COLO829 (cell line): ENCODE measurements at regions not wholly inside any gene's neighbourhood (a gene's known extent, or its start where the extent isn't known, plus 50 kb on each side); places are given as distances from the start of the nearest gene placed in this dataset.

Source experiments
- DNase-seq: peaks from one replicate; pipeline ENCODE4 v3.0.0; 2012; ENCODE audit warnings: low spot score

DNA sequence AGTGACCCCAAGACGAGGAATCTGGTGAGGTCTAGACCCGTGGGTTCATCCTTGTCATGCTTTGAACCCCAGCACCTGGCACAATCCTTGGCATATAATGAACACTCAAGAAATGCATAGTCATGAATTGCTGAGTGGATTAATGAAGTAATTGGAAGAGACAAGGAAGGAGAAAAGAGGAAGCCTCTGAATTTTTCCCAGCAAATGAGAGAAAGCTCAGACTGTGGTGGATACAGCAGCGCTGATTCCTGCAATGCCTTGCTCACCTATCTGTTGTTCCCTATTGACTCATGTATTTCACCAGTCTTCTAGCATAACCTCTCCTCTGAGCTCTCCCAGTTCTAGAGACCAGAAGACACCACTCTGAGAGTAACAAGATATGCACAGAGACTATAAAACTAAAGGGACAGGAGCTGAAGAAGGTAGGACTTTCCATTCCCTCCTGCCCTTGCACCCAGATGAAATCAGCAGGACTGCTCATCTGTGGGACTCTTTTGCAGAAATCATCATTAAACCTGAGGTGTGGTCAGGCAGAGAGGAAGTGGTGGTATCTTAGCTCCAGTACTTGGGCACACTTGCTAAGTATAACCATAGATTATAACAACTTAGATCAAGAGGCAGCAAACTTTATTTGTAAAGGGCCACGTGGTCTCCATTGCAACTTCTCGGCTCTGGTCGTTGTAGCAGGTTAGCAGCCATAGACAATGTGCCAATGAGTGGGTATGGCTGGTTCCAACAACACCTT lies 102.8 kb downstream of the MAF start:
- no peak for DNase-seq

DNA sequence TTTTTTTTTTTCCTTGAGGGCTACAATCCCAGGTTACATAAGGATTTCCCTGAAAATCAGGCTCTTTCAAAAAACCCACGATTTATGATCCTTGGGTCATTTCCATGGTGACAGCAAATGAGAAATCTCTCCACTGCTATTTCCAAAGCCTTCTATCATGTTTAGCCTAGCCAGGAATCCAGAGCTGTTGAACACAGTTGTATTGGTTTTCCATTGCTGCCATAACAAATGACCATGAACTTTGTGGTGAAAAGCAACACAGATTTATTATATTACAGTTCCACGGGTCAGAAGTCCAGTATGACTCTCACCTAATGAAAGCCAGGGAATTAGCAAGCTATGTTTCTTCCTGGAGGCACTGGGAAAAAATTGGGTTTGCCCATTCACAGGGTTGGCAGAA lies 106.6 kb downstream of the MAF start:
- no peak for DNase-seq

DNA sequence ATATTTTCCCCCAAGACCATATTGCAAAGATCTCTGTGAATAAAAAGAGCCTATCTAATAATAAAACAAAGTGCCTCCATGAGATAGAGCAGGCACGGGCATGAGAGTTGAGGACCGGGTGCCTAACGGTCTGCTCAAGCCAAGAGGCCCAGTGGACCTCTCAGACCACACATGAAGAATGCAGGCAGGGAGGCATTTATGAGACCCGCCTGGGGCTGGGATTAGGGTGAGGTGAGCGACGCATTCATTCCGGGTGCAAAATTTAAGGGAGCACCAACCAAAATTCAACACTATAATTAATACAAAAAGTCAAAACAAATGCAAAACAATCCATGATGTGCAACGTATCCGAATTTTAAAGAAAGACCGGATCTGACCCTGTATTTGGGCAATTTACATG lies 108.5 kb downstream of the MAF start:
- DNase-seq, result no peak

DNA sequence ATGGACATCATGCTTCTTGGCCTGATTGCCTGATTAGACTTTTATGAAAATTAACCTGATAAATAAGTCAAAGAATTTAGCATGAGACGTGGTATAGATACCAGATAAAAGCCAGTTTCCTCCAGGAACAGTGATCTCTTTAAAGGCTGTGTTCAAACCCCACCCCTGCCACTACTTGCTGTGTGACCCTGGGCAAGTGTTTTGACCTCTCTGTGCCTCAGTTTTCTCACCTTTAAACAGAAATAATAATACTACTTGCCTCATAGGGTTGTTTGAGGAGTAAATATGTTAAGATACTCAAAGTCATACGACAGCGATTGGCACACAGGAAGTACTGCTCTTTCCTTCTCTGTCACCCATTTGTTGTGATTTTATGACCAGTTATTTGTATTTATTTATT lies 115.5 kb downstream of the MAF start:
- no peak for DNase-seq

DNA sequence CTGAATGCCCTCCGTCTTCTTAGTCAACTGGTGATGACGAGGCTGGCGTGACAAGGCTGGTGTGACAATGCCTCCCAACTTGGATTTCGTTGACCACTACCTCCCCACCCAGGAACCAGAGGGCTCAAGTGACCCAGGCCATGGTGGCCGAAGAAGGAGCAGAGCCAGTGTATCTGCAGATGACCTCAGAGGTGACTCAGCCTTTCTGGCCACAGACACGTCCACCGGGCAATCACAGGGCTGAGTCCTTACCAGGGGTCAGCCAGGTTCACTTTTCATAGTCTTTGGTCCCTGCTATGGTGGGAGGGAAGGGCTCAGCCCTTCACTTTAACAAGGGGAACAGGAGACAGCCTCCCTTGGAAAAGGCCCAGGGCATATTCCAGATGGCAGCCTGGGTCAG lies 116.3 kb downstream of the MAF start:
- DNase-seq, result no peak

DNA sequence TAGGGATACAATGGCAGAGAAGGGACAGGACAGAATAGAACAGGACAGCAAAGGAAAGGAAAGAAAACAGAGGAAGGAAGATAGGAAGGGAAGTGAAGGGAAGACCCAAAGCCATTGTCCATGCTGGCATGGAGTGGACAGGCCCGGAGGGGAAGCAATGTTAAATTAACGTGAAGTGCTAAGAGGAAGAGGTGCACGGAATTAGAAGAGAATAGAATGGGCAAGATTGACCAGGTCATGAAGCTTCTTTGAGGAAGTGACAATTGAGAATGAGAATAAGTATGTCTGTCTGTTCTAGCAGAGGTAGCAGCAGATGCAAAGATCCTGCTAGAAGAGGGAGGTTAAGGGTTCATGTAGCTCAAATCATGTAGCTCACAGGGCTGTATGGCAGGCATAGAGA lies 117.2 kb downstream of the MAF start:
- no peak for DNase-seq

DNA sequence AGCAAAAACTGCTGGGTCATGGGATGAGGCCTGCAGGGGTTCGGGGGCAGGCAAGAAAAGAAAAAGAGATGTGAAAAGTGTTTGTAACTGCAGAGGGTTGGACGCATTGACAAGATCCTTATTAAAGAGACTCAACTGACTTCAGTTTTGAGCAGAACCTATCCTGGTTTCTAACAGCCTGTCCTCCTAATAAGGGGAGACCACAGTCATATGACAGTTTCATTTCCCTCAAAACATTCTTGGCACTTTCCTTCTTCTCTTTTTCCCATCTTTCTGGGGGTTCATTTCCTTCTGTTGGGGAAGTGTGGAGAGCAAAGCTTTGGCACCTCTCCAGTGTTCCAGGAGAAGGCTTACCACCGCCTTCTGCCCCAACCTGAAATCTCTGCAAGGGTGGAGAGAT lies 118.5 kb downstream of the MAF start:
- DNase-seq, result no peak

DNA sequence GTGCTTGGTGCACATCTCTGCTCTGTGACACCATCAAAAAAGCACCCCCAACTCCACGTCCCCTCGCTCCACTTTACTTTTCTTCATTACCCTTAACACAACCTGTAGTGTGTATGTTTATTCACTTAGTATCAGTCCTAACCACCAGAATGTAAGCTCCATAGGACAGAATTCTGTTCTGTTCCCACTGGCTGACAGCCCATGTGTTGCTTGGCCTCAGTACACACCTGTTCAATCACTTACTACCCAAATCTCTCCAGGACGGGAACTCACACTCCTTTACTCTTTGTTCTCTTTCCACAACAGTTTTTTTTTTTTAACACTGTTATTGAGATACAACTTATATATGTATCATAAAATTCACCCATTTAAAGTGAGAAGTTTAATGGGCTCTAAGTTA lies 119.6 kb downstream of the MAF start:
- DNase-seq, result no peak

DNA sequence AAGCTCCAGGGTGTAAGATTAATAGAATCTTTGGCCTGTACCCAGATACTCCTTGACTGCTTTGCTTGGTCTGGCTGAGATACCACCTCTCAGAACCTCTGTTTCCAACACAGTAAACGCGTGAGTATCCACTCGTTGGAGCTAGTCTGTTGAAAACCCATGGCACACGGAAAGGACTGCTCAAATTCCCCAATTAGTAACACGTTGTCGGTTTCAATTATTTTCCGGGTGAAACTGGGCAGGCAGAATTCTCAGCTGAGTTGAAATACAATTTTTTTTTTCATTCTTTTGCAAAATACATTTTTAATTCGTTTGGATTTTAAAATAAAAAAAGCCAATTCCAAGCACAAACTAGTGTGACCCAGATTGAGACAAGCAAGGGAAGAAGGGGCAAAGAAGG lies 120.5 kb downstream of the MAF start:
- DNase-seq, result no peak

DNA sequence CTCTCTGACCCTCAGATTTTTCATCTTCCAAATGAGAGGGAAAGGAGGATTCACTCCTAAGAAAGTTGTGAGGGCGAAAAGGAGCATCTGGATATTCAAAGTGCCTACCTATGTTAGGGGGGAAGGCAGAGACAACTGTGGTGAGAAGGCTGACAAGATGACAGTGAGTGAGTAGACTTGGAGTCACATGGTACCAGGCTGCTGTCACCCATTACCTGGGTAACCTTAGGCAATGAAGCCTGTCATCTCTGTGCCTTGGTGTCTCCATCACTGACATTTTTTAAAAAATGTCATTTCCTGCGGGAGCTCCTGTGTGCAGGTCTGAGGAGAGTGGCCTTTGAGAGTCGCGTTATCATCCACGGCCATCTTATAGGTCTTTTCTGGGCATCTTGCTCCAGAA lies 124.0 kb downstream of the MAF start:
- DNase-seq, result no peak

DNA sequence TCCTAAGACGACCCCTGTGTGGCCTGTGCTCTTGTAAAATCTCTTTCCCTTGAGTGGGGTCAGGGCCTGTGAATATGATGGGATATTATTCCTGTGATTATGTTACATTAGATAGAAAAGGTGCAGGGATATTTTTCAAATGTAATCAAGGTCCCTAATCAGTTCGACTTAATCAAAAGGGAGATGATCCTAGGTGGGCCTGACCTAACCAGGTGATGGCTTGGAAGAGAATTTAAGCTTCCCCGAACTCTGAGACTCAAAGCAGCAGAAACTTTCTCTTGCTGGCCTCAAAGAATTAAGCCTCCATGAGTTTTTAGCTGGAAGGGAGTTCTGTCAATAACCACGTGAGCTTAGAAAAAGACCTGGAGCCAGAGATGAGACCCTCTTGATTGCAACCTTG lies 124.7 kb downstream of the MAF start:
- no peak for DNase-seq

DNA sequence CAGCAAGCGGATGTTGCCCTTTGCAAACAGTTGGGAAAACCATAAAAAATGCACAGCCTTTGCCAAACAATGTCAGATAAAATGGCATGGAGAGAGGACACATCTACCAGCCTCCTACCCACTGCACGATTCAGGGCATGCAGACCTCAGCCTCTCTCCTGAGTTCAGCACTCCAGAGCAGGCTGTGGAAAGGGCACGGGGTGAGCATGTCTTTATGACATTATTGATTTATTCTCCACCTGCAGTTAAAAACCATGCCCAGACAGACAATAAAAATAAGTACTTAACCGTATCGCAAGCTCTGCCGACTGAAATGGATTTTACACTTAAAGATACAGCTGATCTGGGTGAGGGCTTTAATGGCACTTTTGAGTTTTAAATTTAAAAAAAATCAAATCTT lies 127.1 kb downstream of the MAF start:
- DNase-seq, result no peak

DNA sequence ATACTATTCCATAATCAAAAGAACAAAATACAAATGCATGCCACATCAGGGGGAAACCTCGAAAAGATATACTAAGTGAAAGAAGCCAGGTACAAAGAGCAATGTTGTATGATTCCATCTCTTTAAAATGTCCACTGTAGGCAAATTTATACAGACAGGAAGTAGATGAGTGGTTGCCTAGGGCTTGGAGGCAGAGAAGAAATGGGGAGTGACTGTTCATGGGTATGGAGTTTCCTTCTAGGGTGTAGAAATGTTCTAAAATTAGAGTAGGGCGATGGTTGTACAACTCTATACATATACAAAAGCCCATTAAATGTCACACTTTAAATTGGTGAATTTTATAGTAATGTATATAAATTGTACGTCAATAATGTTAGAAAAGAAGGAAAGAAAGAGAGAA lies 128.1 kb downstream of the MAF start:
- DNase-seq, result no peak

DNA sequence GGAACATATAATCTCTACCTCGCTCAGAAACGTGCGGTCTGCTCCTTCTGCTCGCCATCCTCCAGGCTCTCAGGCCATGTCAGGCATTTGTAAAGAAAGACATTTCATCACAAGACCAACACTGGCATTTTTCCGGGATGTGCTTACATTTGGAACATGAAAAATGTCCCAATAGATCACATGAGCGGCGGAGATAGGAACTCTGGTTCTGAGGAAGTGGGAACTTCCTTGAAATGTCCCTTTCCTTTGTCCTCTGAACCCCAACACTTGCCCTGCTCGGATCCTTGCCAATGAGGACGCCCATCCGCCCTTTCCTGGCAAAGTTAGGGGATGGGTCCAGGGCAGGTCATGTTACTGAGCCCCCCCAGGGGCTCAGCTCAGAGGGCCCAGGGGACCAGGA lies 130.5 kb downstream of the MAF start:
- no peak for DNase-seq

DNA sequence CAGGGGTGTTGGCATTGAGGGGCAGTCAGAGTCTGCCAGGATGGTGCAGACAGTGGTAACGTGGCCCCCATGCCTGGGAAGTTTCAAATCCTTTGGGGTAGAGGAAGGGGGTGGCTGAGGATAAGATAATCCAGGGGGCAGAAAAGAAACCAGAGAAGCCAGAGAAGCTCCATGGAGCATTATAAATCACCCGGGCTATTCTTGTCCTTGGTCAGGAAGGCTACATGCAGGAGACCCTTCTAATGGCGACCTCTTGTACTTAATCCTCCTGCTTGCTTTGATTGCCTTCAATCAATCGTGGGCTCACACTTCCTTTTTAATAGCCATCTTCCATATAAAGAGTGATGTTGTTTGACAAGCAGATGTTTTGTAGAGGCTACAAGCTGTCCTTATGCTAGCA lies 131.9 kb downstream of the MAF start:
- DNase-seq, result no peak

DNA sequence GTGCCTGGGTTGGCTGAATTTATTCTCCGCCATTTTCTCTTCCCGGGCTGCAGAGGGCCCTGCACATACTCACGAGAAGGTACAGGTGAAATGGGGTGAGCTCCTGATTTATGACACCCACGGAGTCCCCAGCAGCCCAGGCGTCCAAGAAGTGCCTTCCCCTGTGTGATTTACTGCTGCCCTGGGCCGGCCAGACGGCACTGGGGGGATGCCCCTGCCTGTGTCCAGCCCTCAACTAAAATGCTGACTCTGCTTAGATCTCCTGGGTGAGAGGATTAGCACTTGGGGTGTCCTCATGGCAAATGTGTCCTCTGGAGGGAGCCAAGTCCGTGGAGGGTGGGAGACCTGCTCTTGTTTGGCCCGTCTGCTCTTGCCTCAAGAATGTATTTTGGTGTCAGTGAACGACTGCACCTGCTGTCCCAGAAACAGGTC lies 132.4 kb downstream of the MAF start:
- no peak for DNase-seq

DNA sequence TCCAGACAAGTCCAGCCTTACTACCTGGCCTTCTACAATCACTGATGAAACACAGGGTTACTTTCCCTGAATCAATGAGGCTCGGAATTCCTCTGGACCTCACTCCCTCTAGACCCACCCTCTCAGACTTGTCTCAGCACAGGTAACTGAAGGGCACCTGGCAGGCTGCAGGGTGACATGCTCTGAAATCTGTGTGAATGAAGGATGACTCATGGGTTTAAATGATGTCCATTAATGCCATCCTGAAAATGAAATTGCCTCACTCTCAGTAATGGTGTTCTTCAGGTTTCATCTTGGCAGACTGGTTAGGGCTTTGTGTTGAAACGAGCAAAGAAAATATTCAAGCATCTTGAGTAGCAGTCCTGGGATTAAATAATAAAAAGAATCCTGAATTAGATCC lies 134.4 kb downstream of the MAF start:
- no peak for DNase-seq

DNA sequence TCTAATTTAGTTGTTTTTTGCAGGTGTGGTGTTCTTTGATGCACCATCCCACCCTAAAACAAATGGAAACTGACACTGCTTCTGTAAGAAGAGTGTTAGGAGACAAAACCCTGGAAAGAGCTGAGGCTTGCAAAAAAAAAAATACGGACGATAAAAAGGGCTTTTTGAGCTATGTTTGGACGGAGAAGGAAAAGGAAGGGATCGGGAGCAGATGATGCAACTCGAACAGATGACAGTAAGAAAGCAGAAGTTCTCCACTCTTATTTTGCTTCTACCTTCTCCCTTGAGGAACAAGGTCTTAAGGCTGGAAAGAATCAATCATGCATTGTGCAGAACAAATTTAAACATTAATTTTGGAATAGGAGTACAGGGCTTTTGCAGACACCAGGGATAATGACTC lies 136.7 kb downstream of the MAF start:
- no peak for DNase-seq

DNA sequence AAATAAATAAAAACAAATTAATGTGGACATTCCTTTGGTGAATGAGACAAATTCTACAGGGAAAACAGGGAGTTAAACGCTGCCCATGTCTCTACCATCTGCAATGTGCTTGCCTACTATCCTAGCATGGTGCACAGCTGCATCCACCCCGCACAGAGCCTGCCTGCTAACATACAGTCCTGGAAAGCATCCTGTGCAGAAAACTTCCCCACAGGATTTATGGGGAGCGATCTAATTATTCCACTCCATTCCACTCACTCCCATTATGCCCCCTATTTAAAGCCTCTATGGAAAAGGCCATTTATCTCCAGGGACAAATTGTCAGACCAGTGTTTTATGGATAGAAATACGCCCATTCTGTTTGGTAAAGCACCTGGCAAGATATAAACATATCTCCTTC lies 144.5 kb downstream of the MAF start:
- DNase-seq, result no peak

DNA sequence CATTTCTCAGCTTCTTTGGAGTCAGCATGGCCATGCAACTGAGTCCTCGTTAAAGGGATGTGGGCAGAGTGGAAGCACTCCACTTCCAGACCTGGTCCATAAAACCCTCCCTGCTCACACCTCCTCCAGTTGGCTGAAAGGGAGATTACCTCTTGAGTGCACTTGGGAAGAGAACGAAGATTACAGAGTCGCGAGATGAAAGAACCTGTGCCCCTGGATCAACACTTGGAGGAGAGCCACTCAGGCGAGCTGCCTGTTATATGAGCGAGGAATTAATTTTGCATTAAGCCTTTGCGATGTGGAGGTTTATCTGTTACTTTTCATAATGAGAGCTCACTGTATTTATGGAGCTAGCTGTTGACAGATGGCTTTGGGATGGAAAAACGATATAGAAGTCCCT lies 147.9 kb downstream of the MAF start:
- no peak for DNase-seq

DNA sequence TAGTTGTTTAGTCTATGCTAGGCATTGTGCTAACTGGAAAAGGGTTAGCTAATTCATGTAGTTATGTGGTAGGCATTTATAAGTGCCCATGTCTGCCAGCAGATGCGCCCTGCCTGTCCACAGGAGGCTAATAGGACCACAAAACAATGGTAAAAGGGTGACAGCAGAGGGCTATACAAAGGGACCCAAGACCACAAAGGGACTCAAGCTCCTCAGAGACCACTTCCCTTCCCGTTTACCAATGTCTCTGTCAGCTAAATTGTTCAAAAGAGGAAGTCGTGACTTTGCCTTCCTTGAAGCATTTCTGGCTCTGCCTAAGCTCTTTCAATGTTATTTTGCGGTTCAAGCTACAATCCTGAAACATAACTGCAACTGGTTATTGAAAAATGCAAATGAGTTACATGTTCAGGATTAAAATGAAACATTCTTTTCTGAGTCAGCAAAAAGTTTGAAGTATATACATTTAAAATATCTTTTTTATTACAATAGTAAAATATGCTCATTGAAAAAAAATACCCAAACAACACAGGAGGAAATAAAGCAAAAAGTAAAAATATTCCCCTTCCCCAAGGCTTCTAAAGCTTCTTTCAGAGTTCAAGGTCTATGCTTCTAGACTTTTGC lies 149.2 kb downstream of the MAF start:
- no peak for DNase-seq

DNA sequence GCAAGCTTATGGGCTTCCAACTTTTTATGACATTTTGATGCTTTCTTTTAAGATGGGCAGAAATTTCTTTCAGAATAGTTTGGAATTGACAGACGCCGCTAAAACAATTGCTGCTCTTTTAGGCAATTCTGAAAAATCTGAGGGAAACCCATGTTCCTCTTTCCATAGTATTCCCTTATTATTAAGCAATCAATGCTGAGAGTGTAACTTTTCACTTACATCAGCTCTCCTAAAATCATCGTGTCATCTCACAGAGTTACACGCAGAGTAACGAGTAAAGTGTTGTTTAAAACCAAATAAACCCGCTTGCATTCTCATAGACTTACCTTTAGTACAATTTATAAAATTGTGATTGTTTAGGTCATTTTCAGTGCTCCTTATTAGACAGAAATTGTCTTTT lies 150.6 kb downstream of the MAF start:
- no peak for DNase-seq

DNA sequence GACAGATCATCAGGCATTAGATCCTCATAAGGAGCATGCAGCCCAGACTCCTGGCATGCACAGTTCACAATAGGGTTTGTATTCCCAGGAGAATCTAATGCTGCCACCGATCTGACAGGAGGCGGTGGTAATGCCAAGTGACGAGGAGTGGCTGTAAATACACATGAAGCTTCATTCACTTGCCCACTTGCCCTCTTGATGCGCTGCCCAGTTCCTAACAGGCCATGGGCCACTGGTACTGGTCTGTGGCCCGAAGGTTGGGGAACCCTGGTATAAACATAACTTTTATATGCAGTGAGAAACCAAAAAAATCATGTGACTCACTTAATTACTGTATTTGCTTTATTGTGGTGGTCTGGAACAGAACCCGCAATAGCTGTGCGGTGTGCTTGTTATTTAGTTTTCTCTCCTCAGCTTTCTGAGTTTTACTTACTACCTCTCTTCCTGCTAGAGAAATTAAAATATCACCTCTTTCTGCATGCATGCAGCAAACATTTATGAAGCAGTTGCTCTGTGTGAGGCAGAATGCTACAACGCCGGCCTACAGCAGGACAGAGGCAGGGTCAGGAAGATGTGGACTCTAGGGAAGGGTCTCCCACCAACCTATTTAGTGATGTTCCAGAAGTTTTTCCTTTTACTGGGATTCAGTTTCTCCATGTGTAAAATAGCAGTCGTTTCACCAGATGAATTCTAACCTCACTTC lies 151.3 kb downstream of the MAF start:
- no peak for DNase-seq

DNA sequence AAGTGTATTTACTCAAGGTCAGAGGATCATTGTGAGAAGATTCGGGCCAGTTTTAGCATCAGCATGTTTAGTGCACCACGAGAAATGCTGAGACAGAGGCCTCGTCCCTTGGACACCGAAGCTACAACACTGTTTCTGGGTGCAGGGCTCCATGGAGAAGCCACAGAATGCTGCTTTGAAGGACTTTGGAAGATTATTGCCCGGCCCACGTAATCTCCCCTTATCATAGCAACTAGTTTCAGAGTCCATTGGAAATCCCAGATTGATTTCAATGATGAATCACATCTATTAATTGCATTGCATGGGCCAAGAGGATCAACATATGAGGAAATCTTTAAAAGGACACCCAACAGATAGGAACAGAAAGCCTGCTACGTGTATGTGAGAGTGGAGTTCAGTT lies 156.0 kb downstream of the MAF start:
- DNase-seq, result no peak
